Upper lobe of left lung (tissue), 4 donors: ENCODE measurements at regions not wholly inside any gene's neighbourhood (a gene's known extent, or its start where the extent isn't known, plus 50 kb on each side); places are given as distances from the start of the nearest gene placed in this dataset.

Experiments
- CTCF ChIP-seq, 6 experiments: fragments of 450-650 bp in 4 of 6; fragments of 200-600 bp in 2 of 6; sonication (generic) in 2 of 6; IDR thresholded peaks; one replicate each; pipeline ENCODE4 v1.5.1; 2016 to 2019; ENCODE audit warnings: antibody characterized with exemption in 6 of 6
- EP300 ChIP-seq, 4 donors: sonication (generic); formaldehyde crosslinking; IDR thresholded peaks; one replicate each; pipeline ENCODE4 v1.5.1; 2017; ENCODE audit warnings: antibody characterized with exemption in 4 of 4, control low read depth in 2 of 4
- POLR2A ChIP-seq, 4 donors: fragments of 450-650 bp; IDR thresholded peaks; one replicate each; pipeline ENCODE4 v1.5.1; 2016 to 2017; ENCODE audit warnings: antibody characterized with exemption in 4 of 4, mild to moderate bottlenecking in 2 of 4
- POLR2AphosphoS5 ChIP-seq, 2 donors: sonication (generic); formaldehyde crosslinking; IDR thresholded peaks; one replicate each; pipeline ENCODE4 v1.5.1; 2017; ENCODE audit warnings: antibody characterized with exemption in 2 of 2

GRCh38 chr9:88746743-88747398 lies 211.9 kb downstream of the NXNL2 start:
- no peak for TF ChIP-seq POLR2AphosphoS5 (IDR thresholded peaks at IDR 0.05)
- no peak for TF ChIP-seq CTCF (IDR thresholded peaks at IDR 0.05)
- TF ChIP-seq POLR2A (IDR thresholded peaks at IDR 0.05) = no peak
- no peak for TF ChIP-seq EP300 (IDR thresholded peaks at IDR 0.05)
